ENCODE measurements at regions not wholly inside any gene's neighbourhood (a gene's known extent, or its start where the extent isn't known, plus 50 kb on each side); places are given as distances from the start of the nearest gene placed in this dataset.

GRCh38 chr4:100113732-100114131 lies 76.5 kb downstream of the DDIT4L start:
- TF ChIP-seq EZH2 (IDR thresholded peaks at IDR 0.05; ENCODE audit: insufficient read depth, poor library complexity, severe bottlenecking), result no peak
- no peak for TF ChIP-seq EZH2phosphoT487 (IDR thresholded peaks at IDR 0.05; ENCODE audit: insufficient read depth, low read depth)
